ENCODE measurements at regions not wholly inside any gene's neighbourhood (a gene's known extent, or its start where the extent isn't known, plus 50 kb on each side); places are given as distances from the start of the nearest gene placed in this dataset.
A peak's percentile ranks its signal among the peaks of the same experiment; 100 is the strongest.

- no peak for DNase-seq (ENCODE audit: low spot score)
These were observed 207.7 kb upstream of the ATP11B start for GRCh38 chr3:182585532-182586150.

GRCh38 chr3:182592747-182593146 is 200.6 kb upstream of the ATP11B start:
- no peak for DNase-seq (ENCODE audit: low spot score)

GRCh38 chr3:182596676-182597410 is 196.5 kb upstream of the ATP11B start:
- no peak for DNase-seq (ENCODE audit: low spot score)

GRCh38 chr3:182597621-182598041 is 195.7 kb upstream of the ATP11B start:
- no peak for DNase-seq (ENCODE audit: low spot score)

GRCh38 chr3:182601597-182601996 is 191.7 kb upstream of the ATP11B start:
- DNase-seq (ENCODE audit: low spot score) = no peak

GRCh38 chr3:182603501-182603900 is 189.8 kb upstream of the ATP11B start:
- DNase-seq (ENCODE audit: low spot score) = no peak

GRCh38 chr3:182605882-182606611 is 187.3 kb upstream of the ATP11B start:
- no peak for DNase-seq (ENCODE audit: low spot score)

GRCh38 chr3:182606905-182607504 is 186.3 kb upstream of the ATP11B start:
- DNase-seq (ENCODE audit: low spot score) = no peak

GRCh38 chr3:182608832-182609231 is 184.5 kb upstream of the ATP11B start:
- DNase-seq (ENCODE audit: low spot score) = no peak

GRCh38 chr3:182609575-182610156 is 183.6 kb upstream of the ATP11B start:
- peak; percentile 77 for DNase-seq (ENCODE audit: low spot score)

- no peak for DNase-seq (ENCODE audit: low spot score)
These were observed 181.0 kb upstream of the ATP11B start for GRCh38 chr3:182612332-182612731.

GRCh38 chr3:182617500-182617899 is 175.8 kb upstream of the ATP11B start:
- no peak for DNase-seq (ENCODE audit: low spot score)

- peak; percentile 46 for DNase-seq (ENCODE audit: low spot score)
These were observed 175.1 kb upstream of the ATP11B start for GRCh38 chr3:182618085-182618732.

- DNase-seq (ENCODE audit: low spot score) = peak; percentile 41
These were observed 174.2 kb upstream of the ATP11B start for GRCh38 chr3:182618981-182619591.

- no peak for DNase-seq (ENCODE audit: low spot score)
These were observed 172.4 kb upstream of the ATP11B start for GRCh38 chr3:182620723-182621434.

- DNase-seq (ENCODE audit: low spot score) = no peak
These were observed 171.7 kb upstream of the ATP11B start for GRCh38 chr3:182621435-182622240.

GRCh38 chr3:182622241-182622545 is 171.1 kb upstream of the ATP11B start:
- no peak for DNase-seq (ENCODE audit: low spot score)

- no peak for DNase-seq (ENCODE audit: low spot score)
These were observed 166.5 kb upstream of the ATP11B start for GRCh38 chr3:182626484-182627467.

- DNase-seq (ENCODE audit: low spot score) = no peak
These were observed 164.8 kb upstream of the ATP11B start for GRCh38 chr3:182628531-182628930.
